A673 (cell line): ENCODE measurements at regions not wholly inside any gene's neighbourhood (a gene's known extent, or its start where the extent isn't known, plus 50 kb on each side); places are given as distances from the start of the nearest gene placed in this dataset.

Experiments
- BruUV-seq: library from RNA; stranded (reverse); fragments of 400-500 nt; replicated peaks from 2 replicates; lab custom pipeline; 2021; lab: Mats Ljungman, UMichigan
- CTCF ChIA-PET: fragments of 300-600 bp; sonication (Branson Sonifier 250); formaldehyde crosslinking; loops from one replicate; lab custom pipeline; 2022; ENCODE audit warnings: antibody characterized with exemption; lab: Charles Lee
- POLR2A ChIA-PET: fragments of 300-600 bp; sonication (Branson Sonifier 250); formaldehyde crosslinking; loops from one replicate; lab custom pipeline; 2022; ENCODE audit warnings: antibody characterized with exemption; ENCODE audit not compliant: low non-redundant PET; lab: Charles Lee
- DNase-seq: peaks from one replicate; pipeline ENCODE4 v3.0.0-alpha.2; 2015; ENCODE audit warnings: low spot score
- H3K27ac ChIP-seq: fragments of 200-600 bp; sonication (generic); 2 replicates; pipeline ENCODE4 v1.5.1; 2016; ENCODE audit warnings: mixed run types, low read depth, mild to moderate bottlenecking, mixed read lengths, antibody characterized with exemption, low read length; ENCODE audit not compliant: poor library complexity, severe bottlenecking
- H3K27me3 ChIP-seq: fragments of 200-600 bp; sonication (generic); replicated peaks from 2 replicates; pipeline ENCODE4 v1.6.1; 2017; ENCODE audit warnings: mixed run types, low read depth, mild to moderate bottlenecking, mixed read lengths, antibody characterized with exemption, low read length; ENCODE audit not compliant: insufficient read depth, poor library complexity
- H3K36me3 ChIP-seq: fragments of 200-600 bp; sonication (generic); 2 replicates; pipeline ENCODE4 v1.6.1; 2016; ENCODE audit warnings: mixed run types, mild to moderate bottlenecking, mixed read lengths, antibody characterized with exemption, low read length; ENCODE audit not compliant: insufficient read depth, poor library complexity, severe bottlenecking
- H3K4me1 ChIP-seq: fragments of 200-600 bp; sonication (generic); 2 replicates; pipeline ENCODE4 v1.6.1; 2017; ENCODE audit warnings: mixed run types, mild to moderate bottlenecking, mixed read lengths, antibody characterized with exemption, low read length; ENCODE audit not compliant: insufficient read depth, poor library complexity, severe bottlenecking
- H3K4me3 ChIP-seq: fragments of 200-600 bp; sonication (generic); 2 replicates; pipeline ENCODE4 v1.5.1; 2016; ENCODE audit warnings: low read depth, mixed run types, mild to moderate bottlenecking, mixed read lengths, low read length; ENCODE audit not compliant: poor library complexity, severe bottlenecking
- H3K9me3 ChIP-seq: fragments of 200-600 bp; sonication (generic); 2 replicates; pipeline ENCODE4 v1.6.1; 2016; ENCODE audit warnings: mixed run types, low read depth, mild to moderate bottlenecking, mixed read lengths, antibody characterized with exemption, low read length; ENCODE audit not compliant: poor library complexity, severe bottlenecking
- CTCF ChIP-seq: fragments of 300-800, 200-600 bp; sonication (generic); conservative IDR thresholded peaks from 2 replicates; pipeline ENCODE4 v1.5.1; 2017; ENCODE audit warnings: low read depth, mild to moderate bottlenecking, antibody characterized with exemption, low read length, moderate library complexity, mixed read lengths
- EZH2 ChIP-seq: fragments of 200-600 bp; sonication (generic); IDR thresholded peaks from 2 replicates; pipeline ENCODE4 v1.6.1; 2017; ENCODE audit warnings: borderline replicate concordance, low read depth, mild to moderate bottlenecking, mixed read lengths, antibody characterized with exemption, low read length; ENCODE audit not compliant: poor library complexity, severe bottlenecking
- intact Hi-C: fragments of 100-400 bp; cut with micrococcal nuclease; formaldehyde crosslinking; loops from one replicate; pipeline ENCODE4 v1.10.0; 2022; ENCODE audit not compliant: unreplicated experiment

GRCh38 chr5:167998148-167998767 is 293.2 kb upstream of the WWC1 start:
- BruUV-seq = no TSS peak
- DNase-seq = no peak
- CTCF ChIA-PET = no interaction called here

GRCh38 chr5:167999182-167999581 is 292.3 kb upstream of the WWC1 start:
- Histone ChIP-seq H3K36me3 (no peaks in the 10 kb centered on the region), H3K27ac (no peak overlapping the region), H3K27me3 (no peaks in the 10 kb centered on the region), H3K4me3 (no peak overlapping the region), H3K4me1 (peaks cover 18% of the 10 kb centered on the region), H3K9me3 (no peaks in the 10 kb centered on the region)
- POLR2A ChIA-PET = no interaction called here
- DNase-seq = no peak
- no TSS peak for BruUV-seq
- intact Hi-C loops = no loop called here
- TF ChIP-seq EZH2 = no peak
- CTCF ChIA-PET = no interaction called here

More at GRCh38 chr5:167998148-167998767, 293.2 kb upstream of the WWC1 start:
- H3K4me3 ChIP-seq = no peak overlapping the region
- TF ChIP-seq EZH2 (no peak), CTCF (no peak)
- POLR2A ChIA-PET = no interaction called here
- intact Hi-C loops = no loop called here
- H3K27me3 ChIP-seq = no peaks in the 10 kb centered on the region
- peaks cover 18% of the 10 kb centered on the region for H3K4me1 ChIP-seq
- no peaks in the 10 kb centered on the region for H3K9me3 ChIP-seq
- peaks cover 5% of the 10 kb centered on the region for H3K36me3 ChIP-seq
- no peak overlapping the region for H3K27ac ChIP-seq

GRCh38 chr5:168001318-168001717 is 290.1 kb upstream of the WWC1 start:
- Histone ChIP-seq H3K9me3 (no peaks in the 10 kb centered on the region), H3K4me1 (peaks cover 24% of the 10 kb centered on the region), H3K27ac (no peak overlapping the region), H3K27me3 (no peaks in the 10 kb centered on the region), H3K36me3 (no peaks in the 10 kb centered on the region), H3K4me3 (no peak overlapping the region)
- intact Hi-C loops = no loop called here
- no TSS peak for BruUV-seq
- no peak for TF ChIP-seq EZH2
- no peak for TF ChIP-seq CTCF
- ChIA-PET POLR2A (no interaction called here), CTCF (no interaction called here)
- DNase-seq = no peak

- Histone ChIP-seq H3K27me3 (no peaks in the 10 kb centered on the region), H3K4me1 (peaks cover 24% of the 10 kb centered on the region)
- CTCF ChIA-PET = no interaction called here
Measured at GRCh38 chr5:168002116-168002515, 289.3 kb upstream of the WWC1 start.

More at GRCh38 chr5:168002116-168002515, 289.3 kb upstream of the WWC1 start:
- no TSS peak for BruUV-seq
- H3K4me3 ChIP-seq = no peak overlapping the region
- POLR2A ChIA-PET = no interaction called here
- H3K9me3 ChIP-seq = no peaks in the 10 kb centered on the region
- H3K27ac ChIP-seq = no peak overlapping the region
- intact Hi-C loops = no loop called here
- DNase-seq = no peak
- no peaks in the 10 kb centered on the region for H3K36me3 ChIP-seq
- no peak for TF ChIP-seq EZH2
- no peak for TF ChIP-seq CTCF
